K562 (cell line): ENCODE measurements at regions not wholly inside any gene's neighbourhood (a gene's known extent, or its start where the extent isn't known, plus 50 kb on each side); places are given as distances from the start of the nearest gene placed in this dataset.

Source experiments
- ATAC-seq: fragments of 200-7000 bp; cut with Tn5 transposase; 3 replicates; pipeline ENCODE4 v1.9.1; 2020; ENCODE audit warnings: moderate library complexity
- BruUV-seq: library from RNA; stranded (reverse); fragments of 400-500 nt; replicated peaks from 2 replicates; lab custom pipeline; 2021; lab: Mats Ljungman, UMichigan
- CTCF ChIA-PET: fragments of 300-600 bp; formaldehyde crosslinking; extraction: SDS; loops from one replicate; lab custom pipeline; 2021; ENCODE audit warnings: low intra/inter-chr PET ratio; lab: Yijun Ruan, JAX
- POLR2A ChIA-PET: fragments of 300-600, 350-650 bp; sonication (Branson Sonifier 250); formaldehyde crosslinking; extraction: SDS; loops from one replicate; lab custom pipeline; 2021; ENCODE audit warnings: antibody characterized with exemption, inconsistent platforms; lab: Yijun Ruan, JAX
- DNase-seq, 4 experiments: peaks; one replicate each; pipeline versions ENCODE4 v3.0.0 to v3.0.0-alpha.2; 2011 to 2018; ENCODE audit warnings: low spot score in 3 of 4, mixed read lengths in 3 of 4; ENCODE audit errors: extremely low read depth in 1 of 4
- FAIRE-seq: peaks from 2 replicates; lab custom pipeline; 2011; peaks lifted over from hg19 to GRCh38; lab: Jason Lieb, UNC
- H2AFZ ChIP-seq: 2 replicates; pipeline ENCODE4 v1.6.0; 2011; ENCODE audit warnings: low read depth, low read length, control low read depth, inconsistent platforms
- H3K27ac ChIP-seq: fragments of 200-600 bp; 3 replicates; pipeline ENCODE4 v1.8.0; 2011; ENCODE audit warnings: low read depth, mild to moderate bottlenecking, control low read depth, inconsistent platforms, low read length, moderate library complexity, mixed read lengths; ENCODE audit errors: extremely low read depth
- H3K27me3 ChIP-seq, 2 experiments: fragments of 300-600 bp in 1 of 2; 2 replicates in 1 of 2; 3 replicates in 1 of 2; pipeline versions ENCODE4 v1.6.0 to v1.8.0; 2011; ENCODE audit warnings: inconsistent platforms in 2 of 2, low read length in 2 of 2, mild to moderate bottlenecking in 1 of 2, mixed read lengths in 1 of 2, moderate library complexity in 1 of 2; ENCODE audit not compliant: control insufficient read depth in 2 of 2, insufficient read depth in 2 of 2
- H3K36me3 ChIP-seq: fragments of 300-600 bp; 3 replicates; pipeline ENCODE4 v1.8.0; 2011; ENCODE audit warnings: mild to moderate bottlenecking, low read length, inconsistent platforms; ENCODE audit not compliant: control insufficient read depth, insufficient read depth
- H3K4me1 ChIP-seq, 2 experiments: fragments of 200-600 bp in 1 of 2; replicated peaks in 1 of 2; 2 replicates in 1 of 2; 3 replicates in 1 of 2; pipeline versions ENCODE4 v1.5.1 to v1.8.0; 2011; ENCODE audit warnings: inconsistent platforms in 2 of 2, low read length in 2 of 2, mild to moderate bottlenecking in 1 of 2, mixed read lengths in 1 of 2, moderate library complexity in 1 of 2; ENCODE audit not compliant: control insufficient read depth in 2 of 2, insufficient read depth in 2 of 2
- H3K4me2 ChIP-seq: 2 replicates; pipeline ENCODE4 v1.6.1; 2011; ENCODE audit warnings: low read length, control low read depth, inconsistent platforms, mixed read lengths; ENCODE audit not compliant: insufficient read depth
- H3K4me3 ChIP-seq: fragments of 200-600 bp; sonication (generic), shearing (Covaris generic); 2 replicates; pipeline ENCODE4 v1.5.1; 2016; ENCODE audit warnings: control low read depth, inconsistent platforms
- H3K79me2 ChIP-seq: fragments of 200-600 bp; 3 replicates; pipeline ENCODE4 v1.8.0; 2011; ENCODE audit warnings: low read length, inconsistent platforms; ENCODE audit not compliant: control insufficient read depth, insufficient read depth
- H3K9ac ChIP-seq, 2 experiments: 2 replicates each; pipeline versions ENCODE4 v1.6.0 to v1.6.1; 2011; ENCODE audit warnings: low read depth in 2 of 2, low read length in 2 of 2, control low read depth in 1 of 2, inconsistent platforms in 1 of 2, mild to moderate bottlenecking in 1 of 2, mixed read lengths in 1 of 2; ENCODE audit not compliant: insufficient read depth in 1 of 2
- H3K9me1 ChIP-seq: one replicate; pipeline ENCODE4 v1.6.0; 2011; ENCODE audit warnings: inconsistent platforms, mild to moderate bottlenecking, low read length, moderate library complexity; ENCODE audit not compliant: control insufficient read depth, insufficient read depth
- H3K9me3 ChIP-seq: replicated peaks from 2 replicates; pipeline ENCODE4 v1.5.1; 2011; ENCODE audit warnings: low read depth, low read length, inconsistent platforms; ENCODE audit not compliant: control insufficient read depth, insufficient read depth
- H4K20me1 ChIP-seq: replicated peaks from 2 replicates; pipeline ENCODE4 v1.6.1; 2011; ENCODE audit warnings: low read length, inconsistent platforms, mixed read lengths; ENCODE audit not compliant: control insufficient read depth, insufficient read depth
- CEBPB ChIP-seq: fragments of 450-650 bp; IDR thresholded peaks from 2 replicates; pipeline ENCODE4 v1.6.1; 2016; ENCODE audit warnings: missing genetic modification characterization, missing compliant biosample characterization
- CEBPG ChIP-seq, 3 experiments: fragments of 200-800 bp in 1 of 3; sonication (Bioruptor generic) in 1 of 3; sonication (generic) in 1 of 3; formaldehyde crosslinking in 1 of 3; IDR thresholded peaks in 2 of 3; conservative IDR thresholded peaks in 1 of 3; 2 replicates each; pipeline versions ENCODE4 v1.6.1 to v1.8.0; 2016 to 2022; ENCODE audit warnings: missing compliant biosample characterization in 2 of 3, missing genetic modification characterization in 2 of 3, mild to moderate bottlenecking in 1 of 3, missing genetic modification reagents in 1 of 3
- ZFX ChIP-seq: sonication (generic); formaldehyde crosslinking; IDR thresholded peaks from 2 replicates; pipeline ENCODE4 v1.8.0; 2022; ENCODE audit warnings: mild to moderate bottlenecking, missing genetic modification reagents, moderate library complexity
- WGBS: fragments of 100-300 bp; shearing (Covaris generic); methylation state at CpG from one replicate; pipeline ENCODE4 v1.1.6; 2016; ENCODE audit warnings: low coverage, mixed read lengths; ENCODE audit not compliant: insufficient coverage; ENCODE audit errors: missing lambda C conversion rate; 5-methylcytosine and 5-hydroxymethylcytosine counted together
- in situ Hi-C: fragments of 300-500 bp; cut with MboI; formaldehyde crosslinking; loops from 4 replicates; pipeline ENCODE4 v1.15.0; 2018; ENCODE audit warnings: inconsistent platforms, mixed read lengths
- intact Hi-C: fragments of 100-400 bp; cut with micrococcal nuclease; formaldehyde crosslinking; loops from 2 replicates; pipeline ENCODE4 v1.14.2; 2022

DNA sequence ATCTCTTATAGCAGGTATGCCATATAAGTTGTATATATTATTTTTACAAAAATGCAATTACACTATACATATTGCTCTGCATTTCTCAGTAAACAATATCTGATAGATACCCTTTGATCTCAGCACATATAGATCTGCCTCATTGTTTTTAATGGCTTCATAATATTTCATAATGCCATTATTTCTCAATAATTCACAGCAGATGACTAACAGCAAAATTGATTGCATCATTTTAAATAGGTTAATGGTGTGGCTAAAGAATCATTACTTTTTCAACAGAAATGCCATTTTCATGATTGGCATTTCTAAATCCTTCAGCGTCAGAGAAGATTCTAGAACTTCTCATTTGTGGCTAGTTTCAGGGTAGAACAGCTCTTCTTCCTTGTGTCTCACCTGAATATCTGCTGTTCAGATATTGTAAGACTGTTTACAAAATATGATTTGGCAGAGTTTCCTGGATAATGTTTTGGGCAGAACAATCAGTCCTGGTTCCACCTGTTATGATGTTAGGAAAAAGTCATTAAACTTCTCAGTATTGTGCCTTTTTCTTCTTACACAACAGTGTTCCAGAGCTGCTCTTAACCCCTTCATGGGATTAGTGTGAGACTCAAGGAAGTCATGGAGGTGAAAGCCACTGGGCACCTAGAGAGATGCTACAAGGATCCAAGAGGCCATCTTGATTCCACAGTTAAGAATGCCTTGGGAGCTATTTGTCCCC lies 397.6 kb upstream of the THBS1 start:
- Histone ChIP-seq H4K20me1 (no peaks in the 10 kb centered on the region), H3K4me2 (no peak overlapping the region), H3K4me3 (no peak overlapping the region), H3K27me3 (peaks cover 0 to 4% of the 10 kb centered on the region in 2 experiments; a peak in 1 of 5 replicates), H3K9me3 (no peaks in the 10 kb centered on the region), H3K4me1 (no peaks in the 10 kb centered on the region), H3K79me2 (no peaks in the 10 kb centered on the region), H3K9ac (no peak overlapping the region), H3K36me3 (no peaks in the 10 kb centered on the region), H3K9me1 (no peaks in the 10 kb centered on the region), H3K27ac (no peak overlapping the region), H2AFZ (no peak overlapping the region)
- in situ Hi-C loops (no loop called here), intact Hi-C loops (no loop called here)
- 0% methylated on average over 1 of the region's 1 CpG for WGBS
- DNase-seq (no peak), FAIRE-seq (no peak), ATAC-seq (no peak)
- TF ChIP-seq CEBPB (tag) = peak; percentile 55
- no peak for TF ChIP-seq ZFX (CRISPR knock-in tag)
- no peak for TF ChIP-seq CEBPG (CRISPR knock-in tag; IDR thresholded peaks at IDR 0.05)
- TF ChIP-seq CEBPG (tag; conservative IDR thresholded peaks at IDR 0.05 in 1 of 2, IDR thresholded peaks at IDR 0.05 in 1 of 2) = peak in 1 of 2 experiments; percentile 71; a peak in 3 of 4 replicates
- BruUV-seq = no TSS peak
- CTCF ChIA-PET = no interaction called here
- POLR2A ChIA-PET = interaction anchor here (1.1 kb wide), 1 partner anchor 11 kb away, joined by 4 read pairs; no protein-coding TSS in a partner anchor
